GM23338 (cell line): ENCODE measurements at regions not wholly inside any gene's neighbourhood (a gene's known extent, or its start where the extent isn't known, plus 50 kb on each side); places are given as distances from the start of the nearest gene placed in this dataset.

Source experiments
- CTCF ChIP-seq, 2 experiments: fragments of 200-600 bp in 1 of 2; sonication (generic) in 1 of 2; conservative IDR thresholded peaks; 2 replicates each; pipeline versions ENCODE4 v1.5.1 to v1.6.1; 2016 to 2017; ENCODE audit warnings: antibody characterized with exemption in 2 of 2, low read depth in 2 of 2, mild to moderate bottlenecking in 2 of 2, moderate library complexity in 1 of 2
- EZH2 ChIP-seq: fragments of 200-600 bp; sonication (generic); IDR thresholded peaks from one replicate; pipeline ENCODE4 v1.8.0; 2017; ENCODE audit warnings: antibody characterized with exemption, mild to moderate bottlenecking, low read depth; ENCODE audit not compliant: unreplicated experiment
- NANOG ChIP-seq: IDR thresholded peaks from 2 replicates; pipeline ENCODE4 v1.6.1; 2016; ENCODE audit warnings: antibody characterized with exemption, borderline replicate concordance
- POLR2AphosphoS5 ChIP-seq: IDR thresholded peaks from 2 replicates; pipeline ENCODE4 v1.6.1; 2016; ENCODE audit warnings: antibody characterized with exemption, low read depth

- TF ChIP-seq CTCF (conservative IDR thresholded peaks at IDR 0.05; ENCODE audit: low read depth in 2 of 2) = no peak
- TF ChIP-seq POLR2AphosphoS5 = no peak
- no peak for TF ChIP-seq NANOG
- no peak for TF ChIP-seq EZH2
These were observed 551.1 kb downstream of the PLPP3 start for GRCh38 chr1:56028244-56028643.
